ENCODE measurements at regions not wholly inside any gene's neighbourhood (a gene's known extent, or its start where the extent isn't known, plus 50 kb on each side); places are given as distances from the start of the nearest gene placed in this dataset.

- DNase-seq (ENCODE audit: low spot score) = no peak
Measured at GRCh38 chr9:18384066-18384465, 89.9 kb upstream of the ADAMTSL1 start.

- DNase-seq (ENCODE audit: low spot score) = no peak
Measured at GRCh38 chr9:18385696-18386490, 88.1 kb upstream of the ADAMTSL1 start.

GRCh38 chr9:18390393-18390792, 83.6 kb upstream of the ADAMTSL1 start:
- no peak for DNase-seq (ENCODE audit: low spot score)

GRCh38 chr9:18393340-18394130, 80.4 kb upstream of the ADAMTSL1 start:
- DNase-seq (ENCODE audit: low spot score) = peak; percentile 57

GRCh38 chr9:18394847-18395351, 79.1 kb upstream of the ADAMTSL1 start:
- DNase-seq (ENCODE audit: low spot score) = no peak

- DNase-seq (ENCODE audit: low spot score) = peak; percentile 16
Measured at GRCh38 chr9:18396102-18396728, 77.7 kb upstream of the ADAMTSL1 start.

GRCh38 chr9:18397076-18397475, 76.9 kb upstream of the ADAMTSL1 start:
- DNase-seq (ENCODE audit: low spot score) = no peak

- no peak for DNase-seq (ENCODE audit: low spot score)
Measured at GRCh38 chr9:18398038-18398437, 75.9 kb upstream of the ADAMTSL1 start.

- DNase-seq (ENCODE audit: low spot score) = no peak
Measured at GRCh38 chr9:18404434-18405029, 69.4 kb upstream of the ADAMTSL1 start.

- no peak for DNase-seq (ENCODE audit: low spot score)
Measured at GRCh38 chr9:18405240-18405639, 68.7 kb upstream of the ADAMTSL1 start.

- DNase-seq (ENCODE audit: low spot score) = no peak
Measured at GRCh38 chr9:18410983-18411382, 63.0 kb upstream of the ADAMTSL1 start.

- no peak for DNase-seq (ENCODE audit: low spot score)
Measured at GRCh38 chr9:18421391-18421790, 52.6 kb upstream of the ADAMTSL1 start.

GRCh38 chr9:18422296-18423036, 51.5 kb upstream of the ADAMTSL1 start:
- no peak for DNase-seq (ENCODE audit: low spot score)

- DNase-seq (ENCODE audit: low spot score) = no peak
Measured at GRCh38 chr9:18423791-18424531, 50.0 kb upstream of the ADAMTSL1 start.

Measured in HT-29 (cell line).